CD4-positive, alpha-beta T cell treated with Interleukin-15 for 1 hour (primary cell): ENCODE measurements at regions not wholly inside any gene's neighbourhood (a gene's known extent, or its start where the extent isn't known, plus 50 kb on each side); places are given as distances from the start of the nearest gene placed in this dataset.
"Not testable (repeated sequence)": the region's sequence is repeated elsewhere in the genome, so short reads cannot be mapped to it uniquely, and the experiment has no call there.

Experiments
- DNase-seq: peaks from one replicate; pipeline ENCODE4 v3.0.0-alpha.2; 2020

- DNase-seq = not testable (repeated sequence)
Observed at GRCh38 chr15:20785151-20785936, 80.8 kb downstream of the POTEB2 start.

DNA sequence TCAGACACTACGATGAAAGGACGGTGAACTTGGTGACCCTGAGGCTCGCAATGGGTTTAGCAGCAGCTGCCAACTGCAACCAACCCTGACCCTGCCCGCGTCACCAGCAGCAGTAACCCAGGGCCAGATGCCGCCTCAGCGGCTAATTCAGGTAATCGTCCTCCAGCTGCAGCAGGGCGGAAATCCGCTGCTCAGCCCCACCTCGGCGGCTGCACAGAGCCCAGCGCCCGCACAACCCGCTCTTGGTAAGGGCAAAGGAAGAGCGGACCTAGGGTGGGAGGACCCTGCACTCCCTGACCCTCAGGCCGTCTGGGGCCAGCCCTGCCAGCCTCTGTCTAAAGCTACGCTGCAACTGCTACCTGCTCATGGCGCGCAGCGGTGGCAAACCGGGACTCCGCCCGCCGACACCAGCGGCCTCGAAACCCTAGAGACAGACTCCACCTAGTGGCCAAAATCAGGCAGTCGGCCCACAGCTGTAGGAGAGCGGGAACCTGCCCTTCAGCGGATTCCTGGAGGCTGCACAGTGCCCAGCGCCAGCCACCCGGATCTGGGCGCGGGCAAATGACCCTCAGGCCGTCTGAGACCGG is 82.4 kb downstream of the POTEB2 start:
- peak; percentile 44 for DNase-seq

- not testable (repeated sequence) for DNase-seq
Observed at GRCh38 chr15:20775412-20775811, 90.7 kb downstream of the POTEB2 start.

DNA sequence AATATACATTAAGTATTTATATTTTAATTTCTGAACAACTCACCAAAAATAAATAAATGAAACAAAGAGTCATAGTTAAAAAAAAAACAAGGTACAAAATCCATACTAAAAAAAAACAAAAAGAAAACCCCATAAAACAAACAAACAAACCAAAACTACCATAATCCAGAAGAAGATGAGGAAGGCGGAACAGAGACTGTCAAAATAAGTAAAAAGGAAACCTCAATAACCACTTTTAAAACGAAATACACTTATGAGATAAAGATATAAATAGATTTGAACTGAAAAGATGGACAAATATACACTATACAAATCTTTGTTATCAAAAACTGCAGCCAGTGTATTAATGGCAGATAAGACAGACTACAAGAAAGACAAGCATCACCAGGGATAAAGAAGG is 98.2 kb downstream of the POTEB2 start:
- not testable (repeated sequence) for DNase-seq

DNA sequence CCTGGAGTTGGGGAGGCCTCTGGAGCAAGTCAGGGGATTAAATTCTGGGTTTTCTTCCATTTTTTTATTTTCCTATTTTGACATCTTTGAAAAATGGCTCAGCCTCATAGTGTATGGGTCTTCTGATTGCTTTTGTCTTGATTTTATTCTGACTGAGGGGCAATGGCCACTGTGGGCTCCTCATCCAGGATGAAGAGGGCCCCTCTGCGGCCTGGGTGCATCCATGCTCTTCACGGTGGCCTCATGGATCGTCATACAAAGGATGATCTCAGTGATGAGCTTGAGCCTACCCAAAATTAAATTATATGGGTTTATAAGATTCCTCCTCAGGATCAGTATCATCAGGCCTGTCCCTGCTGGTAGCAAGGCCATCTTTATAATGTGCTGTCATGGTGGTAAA is 103.7 kb downstream of the POTEB2 start:
- DNase-seq = not testable (repeated sequence)

DNA sequence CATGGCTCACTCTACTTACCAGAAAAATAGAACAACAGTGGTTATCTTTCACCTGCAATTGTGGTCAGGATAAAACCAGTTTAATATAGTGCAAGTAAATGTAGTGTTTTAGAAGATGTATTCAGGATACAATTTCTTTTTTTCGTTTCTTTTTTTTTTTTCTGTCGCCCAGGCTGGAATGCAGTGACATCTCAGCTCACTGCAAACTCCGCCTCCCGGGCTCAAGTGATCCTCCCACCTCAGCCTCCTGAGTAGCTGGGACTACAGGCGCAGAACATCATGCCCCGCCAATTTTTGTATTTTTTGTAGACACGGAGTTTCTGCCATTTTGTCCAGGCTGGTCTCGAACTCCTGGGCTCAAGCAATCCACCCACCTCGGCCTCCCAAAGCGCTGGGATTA is 109.7 kb downstream of the POTEB2 start:
- not testable (repeated sequence) for DNase-seq

DNA sequence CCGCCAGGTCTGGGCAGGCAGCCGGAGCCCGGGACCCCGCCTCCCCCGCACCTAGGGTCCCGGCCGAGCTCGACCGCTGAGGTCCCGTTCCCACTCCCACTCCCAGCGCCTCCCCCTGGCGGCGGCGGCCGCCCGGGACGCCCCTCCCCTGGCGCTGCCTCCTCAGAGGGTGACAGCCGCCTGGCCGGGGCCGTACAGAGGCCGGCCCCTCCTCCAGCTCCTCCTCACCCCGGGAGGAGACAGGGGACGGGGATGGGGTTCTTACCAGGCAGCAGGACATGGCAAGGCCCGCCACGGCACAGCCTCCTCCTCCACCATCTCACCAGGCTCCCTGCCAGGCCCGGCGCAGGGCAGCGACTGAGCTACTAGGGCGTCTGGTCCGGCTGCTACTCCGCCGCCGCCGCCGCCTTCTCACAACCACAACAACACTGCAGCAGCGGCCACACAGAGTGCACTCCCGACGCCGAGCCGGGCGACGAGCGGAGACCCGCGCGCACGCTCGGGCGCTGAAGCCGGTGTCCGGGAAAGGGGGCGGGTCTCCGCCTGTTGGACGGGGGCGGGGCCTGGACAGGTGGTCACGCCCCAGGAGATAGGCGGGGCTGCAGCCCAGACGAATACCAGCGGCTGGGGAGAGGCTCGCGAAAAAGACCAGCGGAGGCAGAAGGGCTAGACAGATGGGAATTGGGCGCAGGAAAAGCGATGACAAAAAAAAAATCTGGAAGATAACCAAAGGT is 110.3 kb downstream of the POTEB2 start:
- not testable (repeated sequence) for DNase-seq

- DNase-seq = not testable (repeated sequence)
Observed at GRCh38 chr15:20733493-20733892, 132.6 kb downstream of the POTEB2 start.
